H1 (cell line): ENCODE measurements at regions not wholly inside any gene's neighbourhood (a gene's known extent, or its start where the extent isn't known, plus 50 kb on each side); places are given as distances from the start of the nearest gene placed in this dataset.

Source experiments
- CHD7 ChIP-seq: fragments of 300-600 bp; sonication (generic); IDR thresholded peaks from 2 replicates; pipeline ENCODE4 v1.7.1; 2012; ENCODE audit warnings: low read length, moderate library complexity, mild to moderate bottlenecking, inconsistent platforms; ENCODE audit not compliant: insufficient replicate concordance
- EP300 ChIP-seq, 2 experiments: IDR thresholded peaks; 1 replicate in 1 of 2; 2 replicates in 1 of 2; pipeline ENCODE4 v1.6.1; 2011 to 2012; ENCODE audit warnings: low read depth in 2 of 2, low read length in 2 of 2, mild to moderate bottlenecking in 2 of 2, borderline replicate concordance in 1 of 2, inconsistent platforms in 1 of 2, moderate library complexity in 1 of 2
- SAP30 ChIP-seq: fragments of 300-600 bp; sonication (generic); IDR thresholded peaks from 2 replicates; pipeline ENCODE4 v1.7.1; 2012; ENCODE audit warnings: low read length, moderate library complexity, mild to moderate bottlenecking, inconsistent platforms; ENCODE audit not compliant: insufficient read depth, insufficient replicate concordance
- SP2 ChIP-seq: IDR thresholded peaks from 2 replicates; pipeline ENCODE4 v1.6.1; 2012; ENCODE audit warnings: mild to moderate bottlenecking, low read length, inconsistent platforms

- TF ChIP-seq CHD7 = no peak
- TF ChIP-seq SAP30 = no peak
- TF ChIP-seq EP300 (IDR thresholded peaks at IDR 0.05; ENCODE audit: borderline replicate concordance in 1 of 2, low read depth in 2 of 2, low read length in 2 of 2) = no peak
- no peak for TF ChIP-seq SP2
Measured at GRCh38 chr6:11952316-11952715, 59.8 kb upstream of the HIVEP1 start (continued).
